Lung (tissue), 11 donors: ENCODE measurements at regions not wholly inside any gene's neighbourhood (a gene's known extent, or its start where the extent isn't known, plus 50 kb on each side); places are given as distances from the start of the nearest gene placed in this dataset.

ENCODE experiments used
- ATAC-seq: fragments of 200-7000 bp; cut with Tn5 transposase; one replicate; pipeline ENCODE4 v1.9.1; 2020; ENCODE audit warnings: moderate number of reproducible peaks; ENCODE audit not compliant: insufficient read depth, low FRiP score
- DNase-seq, 3 donors: peaks; one replicate each; pipeline ENCODE4 v3.0.0-alpha.2; 2013 to 2017
- H3K27ac ChIP-seq, 2 donors: one replicate each; pipeline ENCODE4 v1.5.1; 2013; ENCODE audit warnings: mild to moderate bottlenecking in 2 of 2, moderate library complexity in 2 of 2, control low read depth in 1 of 2, inconsistent platforms in 1 of 2, low read depth in 1 of 2, low read length in 1 of 2
- H3K27me3 ChIP-seq, 3 donors: one replicate each; pipeline ENCODE4 v1.5.1; 2013; ENCODE audit warnings: low read length in 2 of 3; ENCODE audit not compliant: control insufficient read depth in 3 of 3, insufficient read depth in 3 of 3
- H3K36me3 ChIP-seq, 4 donors: one replicate each; pipeline ENCODE4 v1.5.1; 2013; ENCODE audit warnings: low read length in 4 of 4, mild to moderate bottlenecking in 1 of 4, moderate library complexity in 1 of 4; ENCODE audit not compliant: control insufficient read depth in 4 of 4, insufficient read depth in 4 of 4
- H3K4me1 ChIP-seq, 5 donors: one replicate each; pipeline ENCODE4 v1.5.1; 2013; ENCODE audit warnings: low read length in 5 of 5, mild to moderate bottlenecking in 2 of 5, moderate library complexity in 1 of 5; ENCODE audit not compliant: control insufficient read depth in 5 of 5, insufficient read depth in 5 of 5
- H3K4me3 ChIP-seq: one replicate; pipeline ENCODE4 v1.5.1; 2013; ENCODE audit warnings: mild to moderate bottlenecking, control low read depth, moderate library complexity
- H3K9ac ChIP-seq, 2 donors: one replicate each; pipeline ENCODE4 v1.5.1; 2013; ENCODE audit warnings: low read length in 2 of 2, control low read depth in 1 of 2; ENCODE audit not compliant: insufficient read depth in 1 of 2
- H3K9me3 ChIP-seq, 4 donors: one replicate each; pipeline ENCODE4 v1.5.1; 2013; ENCODE audit warnings: low read length in 3 of 4, mild to moderate bottlenecking in 1 of 4, moderate library complexity in 1 of 4; ENCODE audit not compliant: control insufficient read depth in 4 of 4, insufficient read depth in 3 of 4
- CTCF ChIP-seq: IDR thresholded peaks from 2 replicates; pipeline ENCODE4 v1.5.1; 2012; ENCODE audit warnings: mild to moderate bottlenecking; ENCODE audit errors: control extremely low read depth, extremely low read depth
- WGBS, 2 donors: extraction: QIAGEN DNeasy Blood & Tissue Kit; methylation state at CpG; one replicate each; pipeline ENCODE4 v1.1.7; 2013; 5-methylcytosine and 5-hydroxymethylcytosine counted together
- donor health status: control.
- donor health status: control.
- donor health status: Bipolar disorder and iron deficiency.
- donor health status: healthy.
- donor health status: DM: yes; HTN: yes; CAD: no.

- Histone ChIP-seq H3K4me1 (peaks cover 0 to 6% (median 0%) of the 10 kb centered on the region in 5 donors), H3K4me3 (no peak overlapping the region), H3K9ac (no peak overlapping the region), H3K27ac (no peak overlapping the region), H3K27me3 (no peaks in the 10 kb centered on the region), H3K9me3 (no peaks in the 10 kb centered on the region), H3K36me3 (no peaks in the 10 kb centered on the region)
- ATAC-seq (no peak), DNase-seq (no peak)
- TF ChIP-seq CTCF: no peak
- WGBS, 2 donors: 73 to 81% methylated on average over 3 of the region's 3 CpGs
Measured at GRCh38 chr3:25177041-25177440, 251.0 kb upstream of the RARB start.

GRCh38 chr3:25178672-25179071 lies 249.4 kb upstream of the RARB start:
- 88 to 96% methylated on average over 4 of the region's 4 CpGs for WGBS, 2 donors
- ATAC-seq: no peak

GRCh38 chr3:25181096-25181495 lies 247.0 kb upstream of the RARB start:
- Histone ChIP-seq H3K36me3 (no peaks in the 10 kb centered on the region), H3K4me1 (peaks cover 0 to 15% (median 4%) of the 10 kb centered on the region in 5 donors), H3K27ac (no peak overlapping the region), H3K9ac (no peak overlapping the region), H3K27me3 (no peaks in the 10 kb centered on the region), H3K4me3 (no peak overlapping the region), H3K9me3 (peaks cover 0 to 1% (median 0%) of the 10 kb centered on the region in 4 donors)
- no peak for TF ChIP-seq CTCF
- ATAC-seq (no peak), DNase-seq (no peak)
- WGBS, 2 donors: 94 to 95% methylated on average over 2 of the region's 2 CpGs

More at GRCh38 chr3:25178672-25179071, 249.4 kb upstream of the RARB start:
- no peaks in the 10 kb centered on the region for H3K27me3 ChIP-seq
- H3K27ac ChIP-seq: no peak overlapping the region
- no peak for DNase-seq
- no peaks in the 10 kb centered on the region for H3K36me3 ChIP-seq
- peaks cover 0 to 6% (median 0%) of the 10 kb centered on the region in 5 donors for H3K4me1 ChIP-seq
- no peak overlapping the region for H3K9ac ChIP-seq
- no peak overlapping the region for H3K4me3 ChIP-seq
- no peak for TF ChIP-seq CTCF
- H3K9me3 ChIP-seq: peaks cover 0 to 1% (median 0%) of the 10 kb centered on the region in 4 donors

GRCh38 chr3:25182794-25183193 lies 245.3 kb upstream of the RARB start:
- Histone ChIP-seq H3K4me3 (no peak overlapping the region), H3K27ac (no peak overlapping the region), H3K27me3 (no peaks in the 10 kb centered on the region), H3K36me3 (no peaks in the 10 kb centered on the region), H3K9ac (no peak overlapping the region), H3K9me3 (peaks cover 0 to 1% (median 0%) of the 10 kb centered on the region in 4 donors), H3K4me1 (peaks cover 0 to 15% (median 4%) of the 10 kb centered on the region in 5 donors)
- no peak for TF ChIP-seq CTCF
- ATAC-seq: no peak
- 85 to 86% methylated on average over 3 of the region's 3 CpGs for WGBS, 2 donors
- DNase-seq: peak in 1 of 3 donors; percentile 27
